Dedifferentiated amniotic fluid mesenchymal stem cell (primary cell): ENCODE measurements at regions not wholly inside any gene's neighbourhood (a gene's known extent, or its start where the extent isn't known, plus 50 kb on each side); places are given as distances from the start of the nearest gene placed in this dataset.
"Not testable (repeated sequence)": the region's sequence is repeated elsewhere in the genome, so short reads cannot be mapped to it uniquely, and the experiment has no call there.

Source experiments
- DNase-seq: peaks from one replicate; pipeline ENCODE4 v3.0.0-alpha.2; 2016; ENCODE audit errors: extremely low spot score

GRCh38 chr6:150683320-150683719, 83.6 kb downstream of the PLEKHG1 start:
- no peak for DNase-seq

DNA sequence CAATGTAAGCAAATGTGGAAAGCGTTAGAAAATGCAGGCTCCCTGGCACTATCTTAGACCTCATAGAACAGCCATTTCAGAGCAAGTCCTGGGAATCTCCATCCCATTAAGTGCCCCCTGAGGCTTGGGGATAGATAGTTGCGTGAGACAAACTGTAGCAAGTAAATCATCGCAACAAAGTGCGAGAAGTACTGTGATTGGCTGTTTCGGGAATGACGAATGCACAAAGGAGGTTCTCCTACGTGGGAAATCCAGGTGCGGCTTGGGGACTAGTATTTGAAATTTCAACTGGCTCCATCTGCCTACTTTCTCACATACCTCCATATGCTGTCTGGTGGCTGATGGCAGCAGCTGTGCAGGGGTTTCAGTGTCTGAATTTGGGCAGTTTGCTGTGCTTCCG, 84.5 kb downstream of the PLEKHG1 start:
- no peak for DNase-seq

DNA sequence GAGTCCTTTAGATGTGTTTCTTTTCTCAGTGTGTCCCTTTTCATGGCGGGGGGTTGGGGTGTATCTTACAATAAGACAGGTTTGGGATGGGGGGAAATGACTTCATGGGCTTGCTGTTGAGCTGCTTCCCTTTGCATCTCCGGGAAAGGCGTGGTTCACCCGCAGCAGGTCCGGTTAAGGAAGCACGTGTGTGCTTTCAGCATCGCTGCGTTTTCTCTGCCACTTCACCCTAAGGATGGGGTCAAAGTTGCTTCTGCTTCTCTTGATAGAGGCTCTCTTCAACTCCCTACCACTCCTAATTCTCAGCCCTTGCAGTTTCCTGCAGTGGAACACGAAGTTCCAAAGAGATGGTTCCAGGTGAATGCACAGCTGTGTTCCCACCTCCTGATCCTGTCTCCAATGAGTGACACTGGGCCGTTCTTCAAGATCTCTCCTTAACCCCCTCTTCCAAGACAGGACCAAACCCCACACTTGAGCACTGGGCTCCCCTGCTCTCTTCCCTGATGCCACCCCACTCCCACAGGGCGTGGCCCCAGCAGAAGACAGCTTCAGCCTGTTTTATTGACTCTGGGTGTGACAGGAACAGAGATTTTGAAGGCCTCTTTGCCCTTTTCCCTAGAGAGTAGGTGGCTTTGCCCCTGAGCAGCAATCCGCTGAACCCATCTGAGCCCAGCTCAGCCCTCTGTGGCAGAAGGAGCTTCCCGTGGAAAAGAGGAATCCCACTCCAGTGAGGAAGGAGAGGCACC, 85.2 kb downstream of the PLEKHG1 start:
- DNase-seq = no peak

DNA sequence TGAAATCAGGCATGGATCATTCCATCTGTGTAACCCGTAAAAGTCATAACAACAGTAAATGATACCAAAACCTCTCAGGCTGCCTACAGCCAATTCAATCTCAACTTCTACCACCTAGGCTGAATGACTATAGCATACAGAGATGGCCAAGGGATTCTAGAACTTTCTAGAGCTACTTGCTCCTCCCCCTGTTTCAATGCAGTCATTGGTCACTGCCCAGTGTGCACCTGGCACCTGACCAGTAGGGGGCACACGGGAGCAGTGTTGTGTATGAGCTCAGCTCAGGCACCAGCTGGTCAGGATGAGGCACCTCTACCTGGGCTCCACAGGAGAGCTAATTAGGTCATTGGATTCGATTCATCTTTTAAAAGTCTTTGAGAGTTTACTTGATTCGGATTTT, 86.2 kb downstream of the PLEKHG1 start:
- no peak for DNase-seq

DNA sequence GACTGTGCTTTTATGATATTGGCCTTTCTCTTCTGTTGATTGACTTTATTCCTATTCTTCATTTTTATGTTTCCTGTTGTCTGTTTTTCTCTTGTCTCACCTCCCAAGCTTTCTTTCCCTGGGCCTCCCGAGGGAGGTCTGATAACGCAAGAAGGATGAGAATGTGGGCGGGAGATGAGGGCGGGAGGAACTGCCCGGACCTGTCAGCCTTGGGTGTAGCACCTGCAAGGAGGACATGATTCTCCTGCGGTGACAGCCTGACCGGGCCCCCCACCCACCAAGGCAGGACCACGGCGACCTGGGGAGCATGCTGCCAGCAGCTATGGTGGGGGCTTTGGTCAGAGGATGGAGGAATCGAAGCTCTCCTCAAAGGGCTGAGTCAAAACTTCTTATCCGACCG, 86.9 kb downstream of the PLEKHG1 start:
- no peak for DNase-seq

GRCh38 chr6:150687508-150687907, 87.8 kb downstream of the PLEKHG1 start:
- no peak for DNase-seq

- no peak for DNase-seq
Measured at GRCh38 chr6:150689900-150690590, 90.4 kb downstream of the PLEKHG1 start.

DNA sequence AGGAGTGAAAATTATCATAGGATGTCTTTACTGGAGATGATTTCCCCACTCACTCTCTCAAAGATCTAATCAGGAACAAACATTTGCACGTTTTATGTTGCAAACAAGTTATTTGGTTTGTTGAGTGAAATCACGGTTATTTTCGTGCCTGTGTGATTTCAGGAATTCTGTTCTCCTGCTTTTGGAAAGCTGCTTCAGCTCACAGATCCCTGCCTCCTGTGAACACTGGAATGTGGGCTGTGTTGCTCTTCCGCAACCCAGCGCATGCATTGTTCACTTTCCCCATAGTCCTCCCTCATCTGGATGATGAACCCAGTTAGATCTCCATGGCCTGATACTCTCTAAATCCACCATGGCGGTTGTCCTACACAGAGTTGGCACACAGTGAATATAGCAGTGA, 91.0 kb downstream of the PLEKHG1 start:
- DNase-seq = no peak

DNA sequence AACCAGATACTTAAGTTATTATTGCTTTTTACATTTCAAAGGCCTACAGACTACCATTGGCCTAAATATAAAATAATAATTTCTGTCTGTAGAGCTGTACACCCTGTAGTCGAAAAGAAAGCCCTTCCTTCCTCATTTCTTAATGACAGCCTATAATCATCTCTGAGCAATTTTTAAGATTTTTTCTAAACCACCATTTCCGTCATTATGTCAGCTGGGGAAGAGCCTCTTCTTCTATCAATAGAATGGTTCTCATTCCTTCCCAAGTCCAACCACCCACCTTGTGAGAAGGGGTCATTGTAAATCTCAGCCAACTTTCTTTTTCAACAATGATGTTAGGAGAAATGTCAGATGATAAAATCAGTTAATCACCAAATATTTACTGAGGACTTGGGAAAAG, 91.8 kb downstream of the PLEKHG1 start:
- no peak for DNase-seq

- DNase-seq = no peak
Measured at GRCh38 chr6:150692604-150693003, 92.9 kb downstream of the PLEKHG1 start.

DNA sequence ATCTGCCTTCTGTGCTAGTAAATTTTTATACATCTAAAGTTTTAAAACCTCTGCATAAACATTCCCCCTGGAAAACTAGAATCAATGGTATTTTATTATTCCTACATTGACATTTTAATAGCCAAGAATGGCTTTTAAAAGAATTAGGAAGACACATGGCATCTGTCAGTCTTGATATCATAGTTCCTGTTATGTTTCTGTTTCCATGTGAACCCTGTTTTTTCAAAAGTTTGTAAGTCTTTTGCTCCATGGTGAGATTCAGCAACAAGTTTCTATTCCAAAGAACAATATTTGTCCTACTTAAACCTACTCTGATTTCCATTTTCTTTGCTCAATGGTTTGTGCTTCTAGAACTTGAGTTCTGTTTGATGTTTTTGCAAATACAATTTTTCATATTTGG, 95.2 kb downstream of the PLEKHG1 start:
- no peak for DNase-seq

DNA sequence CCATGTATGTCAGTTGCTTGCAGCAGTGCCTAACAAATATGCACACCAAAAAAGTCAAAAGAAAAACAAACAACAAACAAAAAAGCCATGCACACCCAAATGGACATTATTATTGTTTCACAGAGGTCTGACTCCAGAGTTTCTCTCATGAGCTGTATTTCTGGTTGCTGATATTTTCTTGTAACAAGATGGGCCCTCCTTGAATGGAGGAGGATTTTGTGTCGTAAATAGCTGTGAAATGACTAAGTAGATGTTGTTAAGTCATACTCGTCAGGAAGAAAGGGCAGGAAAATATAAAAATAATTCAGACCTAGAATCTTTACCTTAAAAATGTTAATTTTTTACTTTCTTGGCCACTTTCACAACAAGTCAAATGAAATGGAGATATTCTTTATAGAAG, 96.0 kb downstream of the PLEKHG1 start:
- no peak for DNase-seq

DNA sequence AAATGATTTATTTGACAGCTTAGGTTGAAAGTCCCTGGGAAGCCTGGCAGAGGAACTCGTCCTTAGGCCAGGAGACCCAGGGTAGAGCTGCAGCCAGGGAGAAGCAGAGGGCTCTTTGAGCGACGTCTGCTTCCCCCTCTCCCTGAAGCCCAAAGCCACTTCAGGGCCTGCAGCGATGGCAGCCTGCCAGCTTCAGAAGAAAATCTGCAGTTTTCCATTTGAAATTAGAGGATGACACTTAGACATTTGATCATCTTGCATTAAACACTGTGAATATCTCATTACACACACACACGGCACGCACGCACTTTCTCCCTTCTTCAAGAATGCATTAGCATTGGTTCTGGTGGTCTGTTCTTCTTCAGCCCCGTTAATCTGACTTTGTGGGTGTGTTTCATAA, 96.5 kb downstream of the PLEKHG1 start:
- DNase-seq = no peak

GRCh38 chr6:150696918-150697317, 97.2 kb downstream of the PLEKHG1 start:
- not testable (repeated sequence) for DNase-seq

- DNase-seq = no peak
Measured at GRCh38 chr6:150697515-150697914, 97.8 kb downstream of the PLEKHG1 start.

DNA sequence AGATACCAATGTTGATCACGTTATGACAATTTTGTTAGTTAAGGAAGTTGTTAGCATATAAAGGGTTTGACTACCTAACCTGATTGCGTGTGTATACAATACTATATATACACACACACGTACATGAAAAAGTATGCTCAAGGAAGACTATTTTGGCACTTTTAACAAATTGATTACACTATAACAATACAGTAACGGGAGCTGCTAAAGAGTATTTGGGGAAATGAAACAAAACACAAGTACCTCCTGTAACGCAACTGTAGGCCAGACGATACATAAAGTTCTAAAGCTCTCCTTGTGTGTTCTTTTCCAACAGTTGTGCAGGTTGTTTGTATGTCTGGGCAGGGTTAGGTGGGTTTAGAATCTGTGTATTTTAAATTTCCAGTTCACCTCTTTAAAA, 98.7 kb downstream of the PLEKHG1 start:
- no peak for DNase-seq

DNA sequence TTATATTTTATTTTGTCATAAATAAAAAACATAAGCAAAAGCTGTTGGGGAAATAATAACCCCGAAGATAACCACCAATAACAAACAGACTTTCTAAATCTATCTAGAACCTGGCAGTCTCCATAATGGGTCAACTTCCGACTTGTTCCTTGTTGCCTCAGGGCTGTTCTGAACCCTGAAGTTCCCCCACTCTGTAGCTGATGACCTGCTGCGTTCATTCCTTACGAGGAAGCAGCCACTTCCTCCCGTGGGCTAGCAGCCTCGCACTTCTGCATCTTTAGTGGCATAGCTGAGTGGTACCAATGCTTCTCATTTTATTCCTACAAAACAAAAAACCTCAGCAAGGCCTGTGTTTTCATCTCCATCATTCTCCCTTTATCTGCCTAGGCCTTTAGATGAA, 103.0 kb downstream of the PLEKHG1 start:
- no peak for DNase-seq

- DNase-seq = no peak
Measured at GRCh38 chr6:150704447-150705192, 104.9 kb downstream of the PLEKHG1 start.

DNA sequence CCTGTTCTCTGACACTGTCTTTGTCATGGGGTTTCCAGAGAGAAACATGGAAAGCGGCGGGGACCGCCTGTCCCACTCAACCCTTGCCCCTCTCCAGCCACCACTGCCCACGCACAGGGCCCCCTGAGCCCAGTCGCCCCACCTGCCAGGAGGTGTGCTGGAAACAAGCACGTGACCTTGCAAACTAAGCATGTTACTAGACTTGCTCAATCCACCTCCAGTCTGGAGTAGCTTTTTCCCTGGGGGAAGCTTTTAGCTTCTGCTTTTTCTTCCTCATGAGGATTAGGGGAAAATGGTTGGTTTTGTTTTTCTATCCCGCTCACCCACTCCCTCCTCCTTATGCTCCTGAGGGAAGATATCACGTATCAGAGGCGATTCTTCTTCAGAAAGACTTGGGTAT, 105.7 kb downstream of the PLEKHG1 start:
- DNase-seq = no peak

DNA sequence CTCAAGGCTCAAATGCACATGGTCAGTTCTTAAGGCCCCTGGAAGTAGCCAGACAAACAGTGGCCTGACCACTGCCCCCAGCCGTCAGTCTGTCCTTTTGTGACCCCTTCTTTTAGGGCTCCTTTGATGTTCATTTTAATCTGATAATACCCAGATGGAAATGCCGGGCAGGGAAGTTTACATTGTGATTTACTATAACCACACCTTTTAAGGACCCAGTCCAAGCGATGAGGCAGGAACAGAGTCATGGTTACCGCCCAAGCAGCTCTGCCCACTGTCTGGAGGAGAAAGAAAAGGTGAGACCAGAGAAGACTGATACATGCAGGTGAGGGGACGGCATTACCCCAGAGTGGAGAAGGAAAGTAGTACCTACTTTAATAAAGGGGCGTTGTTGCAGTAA, 110.6 kb downstream of the PLEKHG1 start:
- DNase-seq = no peak

DNA sequence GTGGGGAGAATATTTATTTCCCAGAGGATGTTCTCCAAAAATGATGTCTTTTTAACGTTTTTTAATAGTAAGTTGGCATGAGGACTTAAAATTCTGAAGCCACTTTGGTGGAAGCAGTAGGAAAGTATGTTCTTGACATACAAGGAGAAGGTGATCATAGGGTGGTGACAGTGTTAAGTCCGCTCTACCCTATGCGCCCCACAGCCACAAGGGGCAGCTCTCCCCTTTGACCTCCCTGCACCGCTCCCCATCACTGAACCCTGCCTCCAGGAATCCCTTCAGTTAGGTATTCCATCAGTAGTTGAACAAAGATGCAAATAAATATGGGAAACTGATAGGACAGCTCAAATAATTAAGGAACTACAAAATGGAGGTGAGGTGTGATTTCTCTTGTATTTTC, 111.4 kb downstream of the PLEKHG1 start:
- DNase-seq = no peak

DNA sequence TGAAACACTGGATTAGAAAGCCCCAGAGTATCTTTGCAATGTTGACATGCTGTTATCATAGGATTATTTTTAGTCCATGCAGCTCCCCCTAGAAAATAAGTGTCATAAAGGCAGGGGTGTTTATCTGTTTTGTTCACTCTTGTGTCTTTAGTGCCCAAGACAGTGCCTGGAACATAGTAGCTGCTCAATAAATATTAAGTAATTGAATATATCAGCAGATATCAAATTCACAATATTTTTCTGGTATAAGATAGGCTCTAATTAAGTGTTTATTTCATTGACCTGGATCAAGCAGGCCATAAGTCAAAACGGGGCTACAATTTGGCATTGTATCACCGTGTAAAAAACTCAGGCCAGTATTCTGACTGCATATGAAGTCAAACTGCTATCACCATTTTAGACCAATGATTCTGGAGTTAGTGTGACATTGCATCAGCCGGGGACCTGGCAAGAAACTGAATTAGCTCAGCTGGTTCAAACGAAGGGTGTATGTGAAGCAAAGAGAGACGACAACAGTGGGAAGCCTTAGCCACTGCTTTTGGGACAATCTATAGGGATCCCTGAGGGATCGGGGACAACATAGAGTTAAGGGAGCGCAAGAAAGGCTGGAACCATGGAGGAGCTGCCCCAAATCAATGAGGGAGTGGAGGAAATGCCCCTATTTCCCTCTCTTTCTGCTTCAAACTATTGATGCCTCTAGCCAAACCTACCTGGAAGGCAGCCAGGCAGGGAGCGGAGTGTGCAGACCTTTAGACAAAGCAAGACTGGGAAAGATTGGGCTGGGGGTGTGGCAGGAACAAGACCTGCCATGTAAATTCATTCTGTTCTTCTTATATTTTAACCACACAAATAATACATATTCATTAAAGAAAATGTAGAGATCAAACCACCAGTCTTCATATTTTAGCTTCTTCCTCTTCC, 112.2 kb downstream of the PLEKHG1 start:
- DNase-seq = no peak
